ENCODE measurements at regions not wholly inside any gene's neighbourhood (a gene's known extent, or its start where the extent isn't known, plus 50 kb on each side); places are given as distances from the start of the nearest gene placed in this dataset.

GRCh38 chr16:9412031-9412914 is 320.8 kb downstream of the HAPSTR1 start:
- H3K36me3 ChIP-seq (replicated peaks in 1 of 2; ENCODE audit: insufficient read depth in 1 of 2, low read depth in 2 of 2) = no peaks in the 10 kb centered on the region
- DNase-seq = peak; percentile 51 to 81 (median 66)
- H3K4me1 ChIP-seq = peaks cover 17% of the 10 kb centered on the region
- TF ChIP-seq POLR2A (IDR thresholded peaks at IDR 0.05) (no peak), CTCF (IDR thresholded peaks at IDR 0.05) (no peak)
- H3K9me3 ChIP-seq = peaks cover 0 to 4% (median 0%) of the 10 kb centered on the region in 3 donors
- no peaks in the 10 kb centered on the region for H3K27me3 ChIP-seq
- peak overlapping the region in 3 of 4 donors; percentile 47 to 57 (median 50) for H3K27ac ChIP-seq
- WGBS, 2 donors = 47% methylated on average over 9 of the region's 9 CpGs
- intact Hi-C loops (cut with DNase I) = no loop called here
- peak; percentile 88 for ATAC-seq
- no peak overlapping the region for H3K4me3 ChIP-seq

DNA sequence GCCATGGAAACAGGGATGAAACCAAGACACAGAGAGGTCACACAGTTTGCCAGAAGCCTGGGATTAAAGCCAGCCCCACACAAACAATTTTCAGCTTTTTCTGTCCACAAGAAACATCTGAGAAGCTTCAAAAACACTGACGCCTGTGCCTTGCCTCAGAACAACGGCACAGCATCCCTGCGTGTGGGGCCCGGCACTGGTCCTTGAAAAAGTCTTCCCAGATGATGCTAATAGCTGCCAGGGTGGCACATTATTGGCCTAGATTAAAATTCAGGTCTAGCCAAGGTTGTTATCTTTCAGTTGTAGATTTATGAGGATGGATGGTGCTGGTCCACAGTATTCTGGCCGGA is 321.4 kb downstream of the HAPSTR1 start:
- no peaks in the 10 kb centered on the region for H3K36me3 ChIP-seq (replicated peaks in 1 of 2; ENCODE audit: insufficient read depth in 1 of 2, low read depth in 2 of 2)
- TF ChIP-seq POLR2A (IDR thresholded peaks at IDR 0.05) (no peak), CTCF (IDR thresholded peaks at IDR 0.05) (no peak)
- WGBS, 2 donors = 22% methylated on average over 5 of the region's 5 CpGs
- ATAC-seq (peak; percentile 36), DNase-seq (peak in 3 of 4 donors; percentile 10 to 19 (median 15))
- H3K27me3 ChIP-seq = no peaks in the 10 kb centered on the region
- H3K9me3 ChIP-seq = peaks cover 0 to 4% (median 0%) of the 10 kb centered on the region in 3 donors
- peak overlapping the region in 3 of 4 donors; percentile 47 to 57 (median 50) for H3K27ac ChIP-seq
- H3K4me1 ChIP-seq = peaks cover 17% of the 10 kb centered on the region
- intact Hi-C loops (cut with DNase I) = no loop called here
- H3K4me3 ChIP-seq = no peak overlapping the region

GRCh38 chr16:9415545-9415944 is 324.1 kb downstream of the HAPSTR1 start:
- Histone ChIP-seq H3K9me3 (peaks cover 0 to 4% (median 0%) of the 10 kb centered on the region in 3 donors), H3K36me3 (replicated peaks in 1 of 2; ENCODE audit: insufficient read depth in 1 of 2, low read depth in 2 of 2) (no peaks in the 10 kb centered on the region), H3K27ac (no peak overlapping the region), H3K4me1 (peaks cover 17% of the 10 kb centered on the region), H3K27me3 (no peaks in the 10 kb centered on the region), H3K4me3 (no peak overlapping the region)
- TF ChIP-seq POLR2A (IDR thresholded peaks at IDR 0.05) (no peak), CTCF (IDR thresholded peaks at IDR 0.05) (no peak)
- ATAC-seq = no peak
- DNase-seq = no peak
- 73 to 78% methylated on average over 4 of the region's 4 CpGs for whole genome bisulfite sequencing, 2 donors
- intact Hi-C loops (cut with DNase I) = no loop called here

- H3K4me1 ChIP-seq = peaks cover 30% of the 10 kb centered on the region
- H3K36me3 ChIP-seq (replicated peaks in 1 of 2; ENCODE audit: insufficient read depth in 1 of 2, low read depth in 2 of 2) = no peaks in the 10 kb centered on the region
- H3K4me3 ChIP-seq = no peak overlapping the region
- DNase-seq (no peak), ATAC-seq (no peak)
- intact Hi-C loops (cut with DNase I) = no loop called here
- no peak for TF ChIP-seq POLR2A (IDR thresholded peaks at IDR 0.05)
- TF ChIP-seq CTCF (IDR thresholded peaks at IDR 0.05) = no peak
- H3K27ac ChIP-seq = no peak overlapping the region
- no peaks in the 10 kb centered on the region for H3K27me3 ChIP-seq
- H3K9me3 ChIP-seq = no peaks in the 10 kb centered on the region
- 93 to 100% methylated on average over 2 of the region's 2 CpGs for WGBS, 2 donors
These were observed 326.5 kb downstream of the HAPSTR1 start for GRCh38 chr16:9417898-9418297.

DNA sequence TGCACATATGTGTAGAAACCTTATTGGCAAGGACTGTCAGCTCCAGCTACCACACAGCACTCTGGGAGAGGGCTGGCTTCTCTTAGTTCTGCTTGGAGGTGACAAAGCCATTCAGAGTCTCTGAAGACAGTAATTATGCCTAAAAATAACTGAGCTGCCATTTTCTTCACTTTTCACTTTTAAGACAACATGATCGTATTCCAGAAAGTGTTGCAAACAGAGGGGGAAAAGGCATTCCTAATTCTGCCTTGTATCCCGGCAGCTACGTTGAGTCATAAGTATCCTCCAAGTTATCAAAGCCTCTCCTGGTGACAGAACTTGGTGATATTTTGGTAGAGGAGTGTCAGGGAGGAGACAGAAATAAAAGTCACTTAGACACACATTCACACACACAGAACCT is 327.7 kb downstream of the HAPSTR1 start:
- WGBS, 2 donors = 91 to 97% methylated on average over 3 of the region's 3 CpGs
- TF ChIP-seq POLR2A (IDR thresholded peaks at IDR 0.05) (no peak), CTCF (IDR thresholded peaks at IDR 0.05) (no peak)
- ATAC-seq (no peak), DNase-seq (no peak)
- Histone ChIP-seq H3K4me1 (peaks cover 30% of the 10 kb centered on the region), H3K4me3 (no peak overlapping the region), H3K9me3 (no peaks in the 10 kb centered on the region), H3K27ac (no peak overlapping the region), H3K36me3 (replicated peaks in 1 of 2; ENCODE audit: insufficient read depth in 1 of 2, low read depth in 2 of 2) (no peaks in the 10 kb centered on the region), H3K27me3 (no peaks in the 10 kb centered on the region)
- intact Hi-C loops (cut with DNase I) = no loop called here

All from body of pancreas (tissue), 4 donors.